GM23338 (cell line): ENCODE measurements at regions not wholly inside any gene's neighbourhood (a gene's known extent, or its start where the extent isn't known, plus 50 kb on each side); places are given as distances from the start of the nearest gene placed in this dataset.

ENCODE experiments used
- CREB1 ChIP-seq: fragments of 250-450 bp; sonication (Bioruptor Pico); IDR thresholded peaks from 2 replicates; pipeline ENCODE4 v1.5.0; 2020; ENCODE audit warnings: low read depth, mild to moderate bottlenecking, moderate library complexity
- EZH2 ChIP-seq: fragments of 200-600 bp; sonication (generic); IDR thresholded peaks from one replicate; pipeline ENCODE4 v1.8.0; 2017; ENCODE audit warnings: antibody characterized with exemption, mild to moderate bottlenecking, low read depth; ENCODE audit not compliant: unreplicated experiment
- EZH2phosphoT487 ChIP-seq: fragments of 200-600 bp; sonication (generic); IDR thresholded peaks from one replicate; pipeline ENCODE4 v1.8.1; 2018; ENCODE audit warnings: antibody characterized with exemption; ENCODE audit not compliant: unreplicated experiment
- POLR2AphosphoS5 ChIP-seq: IDR thresholded peaks from 2 replicates; pipeline ENCODE4 v1.6.1; 2016; ENCODE audit warnings: antibody characterized with exemption, low read depth
- REST ChIP-seq: IDR thresholded peaks from one replicate; pipeline ENCODE4 v1.6.1; 2018; ENCODE audit warnings: antibody characterized with exemption; ENCODE audit not compliant: unreplicated experiment
- ZNF331 ChIP-seq: fragments of 250-450 bp; sonication (Bioruptor Pico); IDR thresholded peaks from 2 replicates; pipeline ENCODE4 v1.5.0; 2020; ENCODE audit warnings: low read depth, mild to moderate bottlenecking, moderate library complexity
- TF ChIP-seq, protein P1 (sequence below), 2 experiments: fragments of 200-600 bp in 1 of 2; sonication (generic) in 1 of 2; conservative IDR thresholded peaks; 2 replicates each; pipeline versions ENCODE4 v1.5.1 to v1.6.1; 2016 to 2017; ENCODE audit warnings: antibody characterized with exemption in 2 of 2, low read depth in 2 of 2, mild to moderate bottlenecking in 2 of 2, moderate library complexity in 1 of 2

GRCh38 chr10:131850383-131850870, 50.4 kb upstream of the PPP2R2D start:
- TF ChIP-seq, protein P1, sequence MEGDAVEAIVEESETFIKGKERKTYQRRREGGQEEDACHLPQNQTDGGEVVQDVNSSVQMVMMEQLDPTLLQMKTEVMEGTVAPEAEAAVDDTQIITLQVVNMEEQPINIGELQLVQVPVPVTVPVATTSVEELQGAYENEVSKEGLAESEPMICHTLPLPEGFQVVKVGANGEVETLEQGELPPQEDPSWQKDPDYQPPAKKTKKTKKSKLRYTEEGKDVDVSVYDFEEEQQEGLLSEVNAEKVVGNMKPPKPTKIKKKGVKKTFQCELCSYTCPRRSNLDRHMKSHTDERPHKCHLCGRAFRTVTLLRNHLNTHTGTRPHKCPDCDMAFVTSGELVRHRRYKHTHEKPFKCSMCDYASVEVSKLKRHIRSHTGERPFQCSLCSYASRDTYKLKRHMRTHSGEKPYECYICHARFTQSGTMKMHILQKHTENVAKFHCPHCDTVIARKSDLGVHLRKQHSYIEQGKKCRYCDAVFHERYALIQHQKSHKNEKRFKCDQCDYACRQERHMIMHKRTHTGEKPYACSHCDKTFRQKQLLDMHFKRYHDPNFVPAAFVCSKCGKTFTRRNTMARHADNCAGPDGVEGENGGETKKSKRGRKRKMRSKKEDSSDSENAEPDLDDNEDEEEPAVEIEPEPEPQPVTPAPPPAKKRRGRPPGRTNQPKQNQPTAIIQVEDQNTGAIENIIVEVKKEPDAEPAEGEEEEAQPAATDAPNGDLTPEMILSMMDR (conservative IDR thresholded peaks at IDR 0.05; ENCODE audit: low read depth in 2 of 2) = no peak
- TF ChIP-seq EZH2 (no peak), POLR2AphosphoS5 (no peak), EZH2phosphoT487 (no peak), ZNF331 (CRISPR knock-in tag) (no peak), CREB1 (CRISPR knock-in tag) (no peak), REST (no peak)
